Mammary epithelial cell (primary cell): ENCODE measurements at regions not wholly inside any gene's neighbourhood (a gene's known extent, or its start where the extent isn't known, plus 50 kb on each side); places are given as distances from the start of the nearest gene placed in this dataset.

Experiments
- CTCF ChIP-seq, 2 donors: IDR thresholded peaks in 1 of 2; conservative IDR thresholded peaks in 1 of 2; 2 replicates each; pipeline ENCODE4 v1.5.1; 2011 to 2012; ENCODE audit warnings: inconsistent platforms in 2 of 2, low read length in 2 of 2, mild to moderate bottlenecking in 2 of 2, control low read depth in 1 of 2, low read depth in 1 of 2; ENCODE audit not compliant: insufficient read depth in 1 of 2; ENCODE audit errors: extremely low read depth in 1 of 2
- EZH2 ChIP-seq: IDR thresholded peaks from 2 replicates; pipeline ENCODE4 v1.6.1; 2012; ENCODE audit warnings: low read length, inconsistent platforms, borderline replicate concordance

GRCh38 chr7:113460067-113460466, 341.7 kb upstream of the SMIM30 start:
- TF ChIP-seq CTCF (conservative IDR thresholded peaks at IDR 0.05 in 1 of 2, IDR thresholded peaks at IDR 0.05 in 1 of 2; ENCODE audit: extremely low read depth in 1 of 2, insufficient read depth in 1 of 2, low read depth in 1 of 2, low read length in 2 of 2) = no peak
- no peak for TF ChIP-seq EZH2
